Kidney capillary endothelial cell (primary cell): ENCODE measurements at regions not wholly inside any gene's neighbourhood (a gene's known extent, or its start where the extent isn't known, plus 50 kb on each side); places are given as distances from the start of the nearest gene placed in this dataset.

Experiments used
- DNase-seq: peaks from one replicate; pipeline ENCODE4 v3.0.0-alpha.2; 2018; ENCODE audit warnings: low spot score

DNA sequence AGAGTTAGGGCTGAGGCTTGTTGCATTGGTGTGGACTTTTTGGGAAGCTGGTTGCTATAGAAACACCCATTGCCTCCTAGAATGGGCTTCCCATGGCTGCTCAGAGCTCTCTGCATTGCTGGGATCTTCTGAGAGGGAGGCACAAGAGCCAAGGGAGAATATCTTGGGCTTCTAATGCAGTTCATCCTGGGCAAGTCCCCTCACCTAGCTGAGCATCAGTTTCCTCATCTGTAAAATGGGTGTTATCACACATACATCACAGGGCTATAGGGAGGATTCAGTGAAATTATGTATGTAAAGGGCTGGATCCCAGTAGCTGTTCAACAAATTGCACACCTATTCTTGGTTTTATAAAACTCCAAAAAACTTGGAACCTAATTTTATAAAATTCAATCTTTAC is 106.1 kb upstream of the ALDH1B1 start:
- DNase-seq = no peak

DNA sequence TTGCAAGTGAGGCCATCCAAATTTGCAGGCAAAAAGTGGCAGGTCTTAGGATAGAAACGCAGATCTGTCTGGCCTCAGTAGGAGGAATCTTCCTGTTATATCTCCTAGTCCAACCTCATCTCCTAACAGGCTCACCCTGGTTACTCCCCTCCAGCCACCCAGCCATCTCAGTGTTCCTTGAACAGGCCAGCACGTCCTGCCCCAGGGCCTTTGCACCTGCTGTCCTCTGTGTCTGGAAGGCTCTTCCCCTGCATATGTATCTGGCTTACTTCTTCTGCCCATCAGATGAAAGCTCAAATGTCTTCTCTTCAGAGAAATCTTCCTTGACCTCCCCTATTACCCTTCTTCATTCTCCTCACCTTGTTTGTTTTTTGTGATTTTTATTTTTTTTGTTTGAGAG is 107.3 kb upstream of the ALDH1B1 start:
- DNase-seq = no peak

DNA sequence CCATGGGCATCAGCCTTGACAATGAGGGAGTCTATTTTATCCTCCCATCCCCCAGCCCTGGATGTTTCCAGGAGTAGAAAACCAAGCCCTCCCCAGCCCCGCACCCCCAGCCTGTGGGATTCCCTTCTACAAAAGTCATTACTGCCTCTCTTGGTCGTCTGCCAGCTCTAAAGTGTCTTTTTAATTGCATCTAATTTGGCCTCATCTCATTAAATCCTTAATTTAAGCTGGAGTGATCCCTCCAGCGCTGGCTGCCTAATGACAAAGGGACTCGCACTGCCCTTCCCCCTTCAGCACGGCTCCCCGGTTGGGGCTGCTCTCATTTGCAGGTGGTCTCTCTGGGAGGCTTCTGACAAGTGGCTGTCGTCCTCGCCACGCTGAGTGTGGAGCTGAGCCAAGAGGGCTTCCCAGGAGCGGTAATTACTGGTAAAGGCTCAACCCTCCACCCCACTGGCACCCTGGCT is 107.9 kb upstream of the ALDH1B1 start:
- no peak for DNase-seq

DNA sequence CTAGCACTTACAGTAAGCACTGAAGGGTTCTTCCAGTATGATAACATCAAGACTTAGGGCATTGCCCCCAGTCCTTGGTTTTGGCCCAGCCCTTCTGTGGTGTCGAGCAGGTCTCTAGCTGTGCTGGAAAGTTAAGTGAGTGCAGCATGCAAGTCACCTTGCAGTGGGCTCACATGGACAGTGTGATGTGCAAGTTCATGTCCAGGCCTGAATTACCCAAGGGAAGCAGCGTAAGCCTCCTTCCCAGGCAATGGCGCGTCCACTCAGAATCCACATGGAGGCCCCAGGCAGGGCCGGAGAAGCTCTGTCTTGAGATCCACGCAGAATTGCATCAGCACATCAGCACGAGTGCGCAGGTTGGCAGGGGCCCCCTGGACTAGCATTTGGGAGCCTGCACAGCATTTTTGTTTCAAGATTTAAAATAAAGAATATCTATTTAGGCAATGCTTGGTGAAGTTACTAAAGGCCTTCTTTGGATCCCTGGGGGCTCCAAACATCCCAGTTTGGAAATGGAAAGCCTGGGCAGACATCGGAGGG is 108.4 kb upstream of the ALDH1B1 start:
- DNase-seq = no peak

DNA sequence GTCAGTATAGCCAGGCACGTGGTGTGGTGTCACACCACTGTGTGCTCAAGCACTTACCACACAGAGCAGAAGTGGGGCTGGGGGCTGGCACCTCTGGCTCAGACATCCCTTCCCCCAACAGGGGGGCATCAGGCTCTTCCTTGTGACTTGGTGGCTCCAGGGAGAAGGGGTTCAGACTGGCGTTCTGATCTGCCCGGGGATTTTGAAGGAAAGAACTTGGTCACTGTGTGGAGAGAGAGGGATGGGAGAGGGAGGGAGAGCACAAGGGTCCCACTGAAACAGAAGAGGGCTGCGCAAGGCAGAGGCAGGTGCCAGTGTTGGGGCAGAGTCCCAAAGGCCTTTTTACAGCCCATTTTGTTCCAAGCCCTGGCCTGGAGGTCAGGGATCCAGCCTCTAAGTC is 109.7 kb upstream of the ALDH1B1 start:
- no peak for DNase-seq

DNA sequence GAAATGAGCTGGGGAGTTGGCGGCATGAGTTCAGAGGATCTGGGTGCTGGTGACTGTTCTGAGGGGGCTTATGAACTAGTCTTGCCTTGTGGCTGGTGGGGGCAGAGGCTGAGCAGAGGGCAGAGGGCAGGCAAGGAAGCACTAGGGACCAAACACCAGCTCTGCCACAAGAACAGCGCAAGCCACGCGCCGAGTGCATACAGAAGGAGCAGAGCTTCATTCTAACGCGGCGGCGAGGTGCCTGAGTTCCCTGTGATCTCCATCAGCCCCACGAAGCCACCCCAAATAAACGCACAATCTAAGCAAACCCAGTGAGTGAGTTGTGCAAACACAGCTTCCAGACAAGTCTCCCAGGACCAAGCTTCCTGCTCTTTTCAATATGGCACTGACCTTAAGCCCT is 110.6 kb upstream of the ALDH1B1 start:
- DNase-seq = no peak

DNA sequence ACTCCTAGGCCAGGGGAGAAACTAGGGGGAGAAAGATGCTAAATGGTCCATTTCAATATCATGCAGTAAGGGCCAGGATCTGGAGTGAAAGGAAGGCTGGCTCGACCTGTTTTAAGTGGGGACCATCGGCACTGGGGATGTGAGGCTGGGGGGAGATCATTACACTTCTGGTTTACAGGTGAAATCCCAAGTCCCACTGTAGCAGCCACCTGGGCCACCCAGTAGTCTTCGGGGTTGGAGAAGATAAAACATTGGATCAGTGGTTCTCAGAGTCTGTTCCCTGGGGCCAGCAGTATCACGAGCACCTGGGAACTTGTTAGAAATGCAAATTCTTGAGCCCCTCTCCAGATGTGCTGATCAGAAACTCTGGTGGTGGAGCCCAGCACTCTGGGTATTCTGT is 111.3 kb upstream of the ALDH1B1 start:
- DNase-seq = no peak

DNA sequence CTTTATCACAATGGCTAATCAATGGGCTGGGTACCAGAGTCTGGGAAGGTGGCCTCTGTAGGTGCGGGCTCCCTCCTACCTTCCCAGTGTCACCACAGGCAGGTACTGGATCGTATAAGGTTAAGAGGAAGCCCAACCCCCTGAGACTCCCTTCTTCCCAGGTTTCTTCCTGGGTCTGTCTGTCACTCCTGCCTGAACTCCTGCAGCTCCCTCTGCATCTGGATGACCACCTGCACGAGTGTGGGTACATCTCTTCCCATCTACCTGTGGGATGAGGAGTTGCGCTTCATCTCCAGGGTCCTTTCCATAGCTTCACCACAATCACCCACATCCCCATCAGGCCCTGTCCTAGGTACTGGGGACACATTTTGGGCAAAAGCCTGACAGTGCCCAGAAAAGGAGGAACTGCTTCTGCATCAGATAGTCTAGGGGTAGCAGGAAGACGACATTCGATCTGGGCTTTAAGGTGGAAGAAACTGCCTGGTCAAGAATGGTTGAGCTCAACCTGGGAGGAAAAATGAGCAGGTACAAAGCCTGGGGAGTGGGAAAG is 112.2 kb upstream of the ALDH1B1 start:
- DNase-seq = no peak

DNA sequence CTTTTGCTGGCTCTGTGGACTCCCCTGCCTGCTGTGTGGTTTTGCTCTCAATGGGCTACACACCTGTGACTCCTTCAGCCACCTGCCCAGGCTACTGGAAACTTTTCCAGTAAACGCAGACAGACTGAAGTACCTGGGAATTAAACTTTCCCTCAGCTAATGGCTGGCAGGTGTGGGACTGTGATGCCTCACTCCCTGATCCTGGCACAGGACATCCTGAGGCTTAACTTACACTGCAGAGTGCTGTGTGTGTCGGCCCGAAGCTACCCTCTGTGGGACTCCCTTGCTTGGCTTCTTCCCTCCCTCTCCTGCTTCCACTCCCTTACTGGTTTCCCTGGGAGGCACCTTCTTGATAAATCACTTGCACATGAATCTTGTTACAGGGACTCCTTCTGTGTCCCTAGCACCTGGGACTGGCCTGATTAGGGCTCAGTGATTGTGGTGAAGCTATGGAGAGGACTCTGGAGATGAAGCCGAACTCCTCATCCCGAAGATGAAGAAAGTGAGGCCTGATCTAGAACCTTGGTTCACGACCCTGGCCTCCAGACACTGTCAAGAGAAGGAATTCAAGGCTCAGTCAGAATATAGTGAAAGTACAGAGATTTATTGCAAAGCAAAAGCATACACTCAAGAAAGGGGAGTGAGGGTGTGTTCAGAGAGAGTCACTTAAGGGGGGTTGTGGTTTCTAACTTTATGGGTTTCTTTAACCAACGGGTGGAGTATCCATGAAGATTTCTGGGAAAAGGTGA is 113.4 kb upstream of the ALDH1B1 start:
- no peak for DNase-seq

DNA sequence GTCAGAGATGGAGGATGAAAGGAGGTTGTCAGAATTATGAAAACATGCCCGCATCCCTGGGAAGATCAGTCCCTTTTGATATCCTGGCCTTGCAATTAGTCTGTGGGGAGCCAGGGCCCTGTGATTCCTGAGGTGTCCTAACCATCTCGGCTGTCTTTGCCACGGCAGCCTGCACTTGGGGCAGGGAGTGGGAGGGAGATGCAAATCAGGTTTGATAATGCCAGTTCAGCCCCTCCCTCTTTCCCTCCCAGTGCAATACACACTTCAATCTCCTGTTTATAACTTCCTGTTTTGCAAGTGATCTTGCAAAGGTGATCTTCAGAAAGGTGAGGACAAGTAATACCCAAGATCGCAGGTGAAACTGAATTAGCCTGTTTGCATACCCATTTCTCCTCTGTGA is 114.0 kb upstream of the ALDH1B1 start:
- DNase-seq = no peak

DNA sequence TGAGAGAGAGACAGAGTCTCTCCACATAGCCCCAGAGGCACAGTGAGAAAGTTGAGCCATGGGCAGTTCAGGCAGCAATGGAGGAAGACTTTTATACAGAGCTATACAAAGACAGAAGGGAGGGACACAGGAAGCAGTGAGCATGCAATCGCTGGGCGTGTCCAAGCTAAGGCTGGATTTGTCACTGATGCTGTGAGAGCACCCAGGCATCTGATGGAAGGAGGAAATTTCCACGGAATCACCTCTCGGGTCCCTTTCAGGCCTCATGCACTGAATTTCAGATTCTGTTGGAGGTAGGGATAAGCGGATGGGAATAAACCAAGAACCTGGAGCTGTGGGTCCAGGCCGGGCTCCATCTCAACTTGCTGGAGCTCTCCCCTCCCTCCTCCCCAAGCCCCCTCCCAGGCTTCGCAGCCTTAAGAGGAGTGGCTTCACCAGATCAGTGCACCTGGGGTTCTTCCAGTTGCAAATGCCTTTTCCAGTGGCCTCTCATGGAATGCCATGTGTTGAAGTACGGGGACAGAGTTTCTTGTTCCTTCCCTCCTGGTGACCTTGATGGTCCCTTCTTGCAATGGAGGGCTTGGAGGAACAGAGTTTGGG is 114.8 kb upstream of the ALDH1B1 start:
- no peak for DNase-seq

DNA sequence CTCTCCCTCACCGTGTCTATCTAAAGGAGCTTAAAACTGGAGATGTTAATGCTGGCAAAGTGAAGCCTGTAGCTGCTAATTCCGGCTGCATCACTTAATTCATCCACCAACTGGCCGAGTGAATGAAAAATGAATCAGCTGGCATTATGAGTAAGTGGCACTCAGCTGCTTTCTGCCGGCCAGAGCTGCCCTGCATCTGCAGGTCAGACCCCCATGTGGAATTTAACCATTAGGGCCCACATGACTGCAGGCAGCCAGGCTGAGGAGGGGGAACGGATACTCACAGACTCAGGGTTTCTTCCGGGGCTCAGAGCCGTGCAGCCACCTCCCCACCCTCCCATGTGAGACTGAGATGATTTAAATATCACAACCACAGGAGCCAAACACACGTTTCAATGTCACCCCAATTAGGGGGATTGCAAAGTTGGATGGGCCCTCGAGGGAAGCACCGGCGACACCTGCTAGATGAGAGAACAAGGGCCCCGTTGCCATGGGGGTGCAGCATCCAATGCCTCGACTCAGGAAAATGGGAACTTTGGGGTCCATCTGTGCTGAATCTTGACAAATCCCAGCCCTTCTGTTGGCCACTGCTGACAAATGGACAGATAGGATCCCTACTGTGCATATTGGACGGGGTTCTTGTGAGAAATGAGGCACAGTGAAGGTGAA is 115.6 kb upstream of the ALDH1B1 start:
- no peak for DNase-seq

DNA sequence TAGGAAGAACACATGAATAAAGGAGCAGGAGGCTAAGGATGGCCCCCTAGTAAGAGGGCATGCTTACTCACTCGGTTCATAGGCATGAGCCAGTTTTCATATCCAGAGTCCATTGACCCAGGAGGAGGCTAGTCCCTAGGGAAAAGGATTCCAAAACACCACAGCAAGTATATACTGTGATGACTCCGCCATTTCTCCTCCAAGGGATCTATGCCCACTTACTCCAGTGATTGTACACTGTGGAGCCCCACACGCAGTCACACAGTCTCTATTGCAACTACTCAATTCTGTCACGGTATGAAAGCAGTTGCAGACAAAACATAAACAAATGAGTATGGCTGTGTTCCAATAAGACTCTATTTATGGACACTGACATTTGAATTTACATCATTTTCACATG is 117.7 kb upstream of the ALDH1B1 start:
- no peak for DNase-seq

DNA sequence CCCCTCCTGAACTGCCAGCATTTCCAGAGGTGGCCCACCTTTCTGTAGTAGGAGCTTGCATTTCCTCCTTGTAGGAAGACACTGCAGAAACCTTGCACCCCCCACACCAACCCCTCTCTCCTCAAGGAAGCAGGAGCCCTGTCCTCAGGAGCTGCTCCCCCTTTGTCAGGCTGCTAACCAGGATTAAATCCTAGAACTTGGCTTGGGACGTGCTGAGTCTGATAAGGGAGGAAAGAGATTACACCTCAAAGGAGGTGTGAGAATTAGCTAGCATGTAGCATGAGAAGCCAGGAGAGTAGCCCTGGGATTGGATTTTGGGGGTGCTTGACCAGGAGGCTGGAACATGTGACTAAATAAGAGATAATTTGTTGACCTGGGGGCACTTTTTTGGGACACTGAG is 119.8 kb upstream of the ALDH1B1 start:
- DNase-seq = no peak

DNA sequence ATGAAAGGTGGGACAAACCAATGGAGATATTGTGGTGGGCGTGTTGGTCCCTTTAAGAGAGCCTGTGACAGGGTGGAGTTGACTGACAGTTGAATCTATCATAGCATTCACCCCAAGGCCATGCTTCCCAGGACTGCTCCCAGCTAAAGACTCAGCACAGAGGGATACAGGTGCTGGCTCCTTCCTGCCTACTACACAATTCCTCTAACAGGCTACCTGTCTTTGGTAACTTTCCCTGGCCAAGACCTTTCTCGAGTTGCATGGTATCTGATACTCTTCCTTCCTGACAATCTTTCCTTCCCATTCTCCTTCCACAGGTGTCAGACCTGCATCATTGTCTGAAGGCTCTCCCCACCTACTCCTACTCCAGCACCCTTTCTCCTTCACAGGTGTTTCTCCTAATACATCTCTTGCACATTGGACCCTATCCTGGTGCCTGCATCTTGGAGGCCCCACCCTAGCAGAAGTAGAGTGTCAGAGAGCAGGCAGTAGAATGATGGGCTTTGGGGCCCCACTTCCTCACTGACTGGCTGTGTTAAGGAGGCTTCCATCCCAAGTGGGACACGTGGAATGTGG is 120.7 kb upstream of the ALDH1B1 start:
- no peak for DNase-seq

DNA sequence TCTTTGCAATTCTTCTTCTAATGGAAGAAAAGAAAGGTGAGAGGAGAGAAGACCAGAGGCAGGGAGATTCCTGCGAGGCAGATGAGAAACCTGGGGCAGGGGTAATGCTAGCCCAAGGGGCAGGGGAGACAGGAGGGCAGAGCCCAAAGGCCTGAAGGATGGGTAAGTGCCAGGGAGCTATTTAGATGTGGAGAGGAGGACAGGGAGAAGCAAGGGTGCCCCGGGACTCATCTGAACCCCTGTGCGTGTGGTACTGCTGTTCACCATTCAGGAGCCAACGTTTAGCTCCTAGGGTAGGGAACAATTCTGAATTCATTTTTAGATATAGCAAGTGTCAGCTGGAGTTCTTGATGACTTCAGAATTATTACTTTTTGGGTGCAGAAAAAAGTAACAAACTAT is 122.7 kb upstream of the ALDH1B1 start:
- no peak for DNase-seq

DNA sequence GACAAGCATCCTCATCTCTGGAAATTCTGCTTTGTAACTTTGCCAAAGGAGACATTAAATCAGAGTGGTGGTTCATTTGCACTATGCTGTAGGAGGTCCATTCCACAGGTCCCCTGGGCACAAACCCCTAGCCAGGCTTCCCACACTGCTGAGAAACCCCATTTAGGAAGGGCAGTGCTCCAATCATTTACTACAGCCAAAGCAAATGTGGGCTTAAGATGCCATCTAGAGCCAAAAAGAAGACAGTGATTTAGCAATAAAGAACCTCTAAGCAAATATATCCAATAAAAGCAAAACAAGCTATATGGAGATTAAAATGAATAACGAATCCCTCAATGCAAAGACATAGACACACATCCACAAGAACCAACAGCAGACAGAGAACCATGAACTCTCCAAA is 129.0 kb upstream of the ALDH1B1 start:
- DNase-seq = peak; percentile 62

DNA sequence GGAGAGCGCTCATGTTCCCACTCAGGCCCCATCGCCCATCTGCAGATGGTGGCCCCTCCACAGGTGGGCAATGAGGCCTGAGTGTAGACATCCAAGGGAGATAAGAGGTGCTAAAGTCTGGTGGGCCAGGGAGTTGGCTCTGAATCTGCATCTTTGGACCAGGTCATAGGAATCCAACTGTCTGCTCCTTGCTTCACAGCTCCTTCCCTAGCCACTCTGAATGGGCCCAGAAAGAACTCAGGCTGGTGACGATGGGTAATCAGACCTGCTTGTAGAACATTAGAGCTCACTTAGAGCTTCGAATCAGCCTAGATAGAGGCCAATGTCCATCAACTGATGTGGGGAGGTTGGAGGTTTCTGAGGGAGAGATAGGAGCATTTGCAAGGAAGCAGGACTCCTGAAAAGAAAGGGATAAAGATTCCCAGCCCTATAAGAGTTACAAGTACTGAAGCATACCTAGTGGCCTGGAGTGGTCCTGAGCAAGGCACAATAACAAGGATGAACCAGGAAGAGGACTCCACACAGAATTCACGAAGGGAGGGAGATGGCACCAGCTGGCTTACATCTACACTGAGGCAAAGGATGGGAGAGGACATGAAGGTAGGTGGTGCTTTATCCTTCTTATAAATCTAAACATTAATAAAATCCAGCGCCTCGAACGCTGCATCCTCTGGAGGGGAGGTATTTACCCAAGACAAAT is 132.8 kb upstream of the ALDH1B1 start:
- DNase-seq = no peak

DNA sequence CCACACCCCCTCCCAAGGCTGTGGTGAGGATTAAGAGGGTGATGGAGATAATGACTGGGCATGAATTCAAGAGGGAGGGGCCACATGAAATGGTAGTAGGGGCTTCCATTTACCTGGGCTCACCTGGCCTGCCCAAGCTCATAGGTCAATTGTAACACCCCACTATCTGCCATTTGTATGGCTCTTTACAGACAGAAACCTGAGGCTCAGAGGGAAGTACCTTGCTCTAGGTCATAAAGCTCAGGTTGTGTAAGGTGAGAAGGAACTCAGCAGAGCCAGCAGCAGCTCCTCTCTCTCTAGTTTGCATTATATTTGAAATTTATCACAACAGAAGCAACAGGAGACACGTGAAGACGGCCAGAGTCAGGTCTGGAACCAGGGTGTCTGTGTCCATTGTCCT is 133.4 kb upstream of the ALDH1B1 start:
- no peak for DNase-seq

DNA sequence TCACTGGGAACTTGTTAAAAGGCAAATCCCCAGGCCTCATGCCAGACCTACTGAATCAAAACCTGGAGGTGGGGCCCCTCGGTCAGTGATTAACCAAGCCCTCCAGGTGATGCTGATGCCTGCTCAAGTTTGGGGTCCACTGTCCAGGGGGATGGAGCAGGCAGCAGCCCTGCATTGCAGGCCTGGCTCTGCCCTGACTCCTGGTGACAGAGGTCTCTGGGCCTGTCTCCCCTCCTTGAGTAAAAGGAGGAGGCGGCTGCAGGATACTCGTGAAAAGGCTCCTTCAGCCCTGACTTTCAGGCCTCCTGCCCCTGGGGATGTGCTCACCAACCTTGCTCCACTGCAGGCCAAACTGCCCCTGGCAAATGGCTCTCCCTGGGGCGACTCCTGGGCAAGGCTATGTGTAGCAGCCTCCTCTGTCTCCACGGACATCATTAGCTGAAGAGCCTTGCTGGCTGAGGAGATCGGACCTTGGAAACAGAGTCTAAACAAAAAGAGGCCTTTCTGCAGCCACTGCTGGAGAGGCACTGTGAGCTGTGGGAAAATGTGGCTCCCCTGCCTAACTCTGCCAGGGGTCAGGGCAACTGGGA is 134.8 kb upstream of the ALDH1B1 start:
- DNase-seq = no peak

DNA sequence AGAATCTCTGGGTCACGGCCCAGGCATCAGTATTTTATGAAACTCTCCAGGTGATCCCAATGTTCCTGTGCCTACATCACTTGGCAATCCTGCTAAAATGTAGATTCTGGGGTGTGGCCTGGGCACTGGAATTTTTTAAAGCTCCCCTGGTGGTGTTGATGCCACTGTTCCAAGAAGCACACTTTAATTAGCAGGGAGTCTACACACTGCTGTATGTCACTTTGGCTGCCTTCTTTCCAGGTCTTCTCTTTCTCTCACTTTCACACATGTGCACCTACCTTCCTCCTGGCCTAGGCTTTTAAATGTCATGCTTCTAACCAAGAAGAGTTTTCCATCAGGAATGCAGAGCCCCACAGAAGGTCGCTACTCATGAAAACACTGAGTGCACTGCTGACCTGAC is 136.0 kb upstream of the ALDH1B1 start:
- DNase-seq = no peak

DNA sequence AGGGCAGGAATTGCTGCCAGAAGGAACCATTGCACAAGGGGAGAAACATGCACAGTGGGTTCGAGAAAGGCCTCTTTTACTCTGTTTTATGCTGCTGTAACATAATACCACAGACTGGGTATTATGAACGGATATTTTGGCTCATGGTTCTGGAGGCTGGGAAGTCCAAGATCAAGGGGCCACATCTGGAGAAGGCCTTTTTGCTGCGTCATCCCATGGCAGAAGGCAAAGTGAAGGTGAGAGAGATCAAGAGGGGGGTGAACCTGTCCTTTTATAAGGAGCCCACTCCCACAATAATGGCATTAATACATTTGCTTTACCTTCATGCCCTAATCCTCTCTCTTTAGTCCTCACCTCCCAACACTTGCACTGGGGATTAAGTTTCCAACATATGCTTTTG is 136.9 kb upstream of the ALDH1B1 start:
- DNase-seq = no peak
